Upper lobe of left lung (tissue), 4 donors: ENCODE measurements at regions not wholly inside any gene's neighbourhood (a gene's known extent, or its start where the extent isn't known, plus 50 kb on each side); places are given as distances from the start of the nearest gene placed in this dataset.
"Not testable (repeated sequence)": the region's sequence is repeated elsewhere in the genome, so short reads cannot be mapped to it uniquely, and the experiment has no call there.

ENCODE experiments used
- CTCF ChIP-seq, 6 experiments: fragments of 450-650 bp in 4 of 6; fragments of 200-600 bp in 2 of 6; sonication (generic) in 2 of 6; IDR thresholded peaks; one replicate each; pipeline ENCODE4 v1.5.1; 2016 to 2019; ENCODE audit warnings: antibody characterized with exemption in 6 of 6
- EP300 ChIP-seq, 4 donors: sonication (generic); formaldehyde crosslinking; IDR thresholded peaks; one replicate each; pipeline ENCODE4 v1.5.1; 2017; ENCODE audit warnings: antibody characterized with exemption in 4 of 4, control low read depth in 2 of 4
- POLR2A ChIP-seq, 4 donors: fragments of 450-650 bp; IDR thresholded peaks; one replicate each; pipeline ENCODE4 v1.5.1; 2016 to 2017; ENCODE audit warnings: antibody characterized with exemption in 4 of 4, mild to moderate bottlenecking in 2 of 4
- POLR2AphosphoS5 ChIP-seq, 2 donors: sonication (generic); formaldehyde crosslinking; IDR thresholded peaks; one replicate each; pipeline ENCODE4 v1.5.1; 2017; ENCODE audit warnings: antibody characterized with exemption in 2 of 2

- TF ChIP-seq POLR2A, CTCF, POLR2AphosphoS5, EP300 (IDR thresholded peaks at IDR 0.05): not testable (repeated sequence)
Observed at GRCh38 chrX:115853260-115853659, 292.3 kb downstream of the PLS3 start.
